ENCODE measurements at regions not wholly inside any gene's neighbourhood (a gene's known extent, or its start where the extent isn't known, plus 50 kb on each side); places are given as distances from the start of the nearest gene placed in this dataset.
A peak's percentile ranks its signal among the peaks of the same experiment; 100 is the strongest.
"Not testable (repeated sequence)": the region's sequence is repeated elsewhere in the genome, so short reads cannot be mapped to it uniquely, and the experiment has no call there.

GRCh38 chr6:26811486-26812116 lies 152.1 kb upstream of the ZNF322 start:
- peak; percentile 72 for ATAC-seq (ENCODE audit: low read depth)
- intact Hi-C loops (cut with micrococcal nuclease) = not testable (repeated sequence)

GRCh38 chr6:26818640-26819225 lies 159.2 kb upstream of the ZNF322 start:
- CTCF ChIA-PET; H3K79me1 ChIP-seq (ENCODE audit: low read depth in 1 of 2, low read length in 2 of 2); H3K9me1 ChIP-seq (ENCODE audit: insufficient read depth, low read length); H4K91ac ChIP-seq (ENCODE audit: insufficient read depth, low read depth, low read length); H3K9me3 ChIP-seq (ENCODE audit: control insufficient read depth, insufficient read depth, low read length); H3K18ac ChIP-seq (ENCODE audit: low read depth, low read length); in situ Hi-C loops (cut with MboI; ENCODE audit: low sequenced_read_pairs); H3K4me2 ChIP-seq (ENCODE audit: low read depth, low read length); H3K14ac ChIP-seq (replicated peaks; ENCODE audit: low read depth, low read length); H3K4ac ChIP-seq (ENCODE audit: low read depth, low read length); H2AFZ ChIP-seq (replicated peaks; ENCODE audit: low read length, poor library complexity); H3K23ac ChIP-seq (ENCODE audit: low read depth, low read length); H2AK5ac ChIP-seq (ENCODE audit: low read depth, low read length); dilution Hi-C loops (cut with HindIII; ENCODE audit: low sequenced_read_pairs, unreplicated experiment); H3K36me3 ChIP-seq (ENCODE audit: control insufficient read depth, insufficient read depth, low read length); POLR2A ChIA-PET (ENCODE audit: unreplicated experiment); H2BK20ac ChIP-seq (ENCODE audit: low read depth, low read length); H4K5ac ChIP-seq (ENCODE audit: low read depth, low read length); H2BK120ac ChIP-seq (ENCODE audit: low read depth, low read length); H3K27ac ChIP-seq (ENCODE audit: insufficient read depth, low read length); ATAC-seq (ENCODE audit: low read depth); H2BK5ac ChIP-seq (ENCODE audit: low read depth, low read length, poor library complexity, severe bottlenecking); H3K9ac ChIP-seq (ENCODE audit: low read depth, low read length); H3K56ac ChIP-seq (ENCODE audit: extremely low read depth, insufficient read depth, low read length); H3K4me1 ChIP-seq (ENCODE audit: control insufficient read depth, insufficient read depth, low read length); H4K8ac ChIP-seq (ENCODE audit: low read depth in 2 of 2, low read length in 2 of 2); H2AK9ac ChIP-seq (replicated peaks; ENCODE audit: low read depth, low read length, poor library complexity); H3K4me3 ChIP-seq (ENCODE audit: insufficient read depth, low read depth, low read length); H3K27me3 ChIP-seq (ENCODE audit: control insufficient read depth, insufficient read depth, low read length); H4K20me1 ChIP-seq (ENCODE audit: insufficient read depth, low read length); H2BK15ac ChIP-seq (ENCODE audit: low read depth, low read length); intact Hi-C loops (cut with micrococcal nuclease); BruUV-seq (replicated peaks); DNase-seq: not testable (repeated sequence)
- WGBS, 2 experiments (ENCODE audit: extremely low coverage in 2 of 2, insufficient read length in 1 of 2) = no CpG with 5 or more reads among the region's 5 CpGs

More at GRCh38 chr6:26811486-26812116, 152.1 kb upstream of the ZNF322 start:
- H2AK5ac ChIP-seq (ENCODE audit: low read depth, low read length); H3K56ac ChIP-seq (ENCODE audit: extremely low read depth, insufficient read depth, low read length); H3K4me3 ChIP-seq (ENCODE audit: insufficient read depth, low read depth, low read length); H2AK9ac ChIP-seq (replicated peaks; ENCODE audit: low read depth, low read length, poor library complexity); H3K27ac ChIP-seq (ENCODE audit: insufficient read depth, low read length); H3K27me3 ChIP-seq (ENCODE audit: control insufficient read depth, insufficient read depth, low read length); in situ Hi-C loops (cut with MboI; ENCODE audit: low sequenced_read_pairs); H4K91ac ChIP-seq (ENCODE audit: insufficient read depth, low read depth, low read length); H2BK120ac ChIP-seq (ENCODE audit: low read depth, low read length); H2AFZ ChIP-seq (replicated peaks; ENCODE audit: low read length, poor library complexity); H4K20me1 ChIP-seq (ENCODE audit: insufficient read depth, low read length); H2BK15ac ChIP-seq (ENCODE audit: low read depth, low read length); H3K36me3 ChIP-seq (ENCODE audit: control insufficient read depth, insufficient read depth, low read length); H3K4me1 ChIP-seq (ENCODE audit: control insufficient read depth, insufficient read depth, low read length); H3K4me2 ChIP-seq (ENCODE audit: low read depth, low read length); H3K9me3 ChIP-seq (ENCODE audit: control insufficient read depth, insufficient read depth, low read length); H3K14ac ChIP-seq (replicated peaks; ENCODE audit: low read depth, low read length); DNase-seq; H3K79me1 ChIP-seq (ENCODE audit: low read depth in 1 of 2, low read length in 2 of 2); H2BK20ac ChIP-seq (ENCODE audit: low read depth, low read length); H3K4ac ChIP-seq (ENCODE audit: low read depth, low read length); CTCF ChIA-PET; H3K23ac ChIP-seq (ENCODE audit: low read depth, low read length); H3K9me1 ChIP-seq (ENCODE audit: insufficient read depth, low read length); H4K8ac ChIP-seq (ENCODE audit: low read depth in 2 of 2, low read length in 2 of 2); dilution Hi-C loops (cut with HindIII; ENCODE audit: low sequenced_read_pairs, unreplicated experiment); H2BK5ac ChIP-seq (ENCODE audit: low read depth, low read length, poor library complexity, severe bottlenecking); BruUV-seq (replicated peaks); H3K18ac ChIP-seq (ENCODE audit: low read depth, low read length); H3K9ac ChIP-seq (ENCODE audit: low read depth, low read length); H4K5ac ChIP-seq (ENCODE audit: low read depth, low read length); POLR2A ChIA-PET (ENCODE audit: unreplicated experiment): not testable (repeated sequence)
- whole genome bisulfite sequencing, 2 experiments (ENCODE audit: extremely low coverage in 2 of 2, insufficient read length in 1 of 2) = no CpG with 5 or more reads among the region's 36 CpGs

All from IMR-90 (cell line).